Breast epithelium (tissue), 4 donors: ENCODE measurements at regions not wholly inside any gene's neighbourhood (a gene's known extent, or its start where the extent isn't known, plus 50 kb on each side); places are given as distances from the start of the nearest gene placed in this dataset.
"Not testable (repeated sequence)": the region's sequence is repeated elsewhere in the genome, so short reads cannot be mapped to it uniquely, and the experiment has no call there.

Experiments
- DNase-seq, 2 donors: peaks; one replicate each; pipeline ENCODE4 v3.0.0-alpha.2; 2019; ENCODE audit warnings: low spot score in 2 of 2
- H3K27ac ChIP-seq, 2 donors: fragments of 200-600 bp; sonication (generic) in 1 of 2; one replicate each; pipeline ENCODE4 v1.5.1; 2016 to 2019; ENCODE audit warnings: mild to moderate bottlenecking in 1 of 2
- H3K27me3 ChIP-seq, 2 donors: fragments of 200-600 bp; sonication (generic) in 1 of 2; one replicate each; pipeline versions ENCODE4 v1.5.1 to v1.6.0; 2017 to 2019; ENCODE audit warnings: control low read depth in 1 of 2, mild to moderate bottlenecking in 1 of 2
- H3K36me3 ChIP-seq: fragments of 200-600 bp; one replicate; pipeline ENCODE4 v1.5.1; 2019
- H3K4me1 ChIP-seq, 2 donors: fragments of 200-600 bp; sonication (generic); one replicate each; pipeline ENCODE4 v1.5.1; 2016 to 2019; ENCODE audit warnings: control low read depth in 1 of 2
- H3K4me3 ChIP-seq, 3 donors: fragments of 200-600 bp; sonication (generic); 1 replicate in 2 of 3; 2 replicates in 1 of 3; pipeline ENCODE4 v1.5.1; 2016 to 2019; ENCODE audit warnings: mild to moderate bottlenecking in 3 of 3, moderate library complexity in 2 of 3
- H3K9me3 ChIP-seq, 2 donors: fragments of 200-600 bp; sonication (generic) in 1 of 2; one replicate each; pipeline ENCODE4 v1.5.1; 2016 to 2019; ENCODE audit warnings: control low read depth in 1 of 2
- CTCF ChIP-seq, 3 donors: fragments of 450-650 bp; IDR thresholded peaks; one replicate each; pipeline ENCODE4 v1.5.1; 2016 to 2017; ENCODE audit warnings: antibody characterized with exemption in 3 of 3, mild to moderate bottlenecking in 3 of 3, moderate library complexity in 3 of 3
- POLR2A ChIP-seq: fragments of 450-650 bp; IDR thresholded peaks from one replicate; pipeline ENCODE4 v1.6.1; 2016; ENCODE audit warnings: antibody characterized with exemption, mild to moderate bottlenecking, moderate library complexity
- POLR2AphosphoS5 ChIP-seq, 3 donors: sonication (generic); formaldehyde crosslinking; IDR thresholded peaks; one replicate each; pipeline ENCODE4 v1.6.1; 2017; ENCODE audit warnings: antibody characterized with exemption in 3 of 3
- intact Hi-C: fragments of 100-400 bp; cut with DNase I; formaldehyde crosslinking; loops from one replicate; pipeline ENCODE4 v1.15.1; 2023; ENCODE audit warnings: low total_unique reads

- H3K27me3 ChIP-seq: peaks cover 0 to 25% of the 10 kb centered on the region in 2 donors
- intact Hi-C loops: no loop called here
- TF ChIP-seq POLR2AphosphoS5 (IDR thresholded peaks at IDR 0.05) (no peak), POLR2A (no peak), CTCF (IDR thresholded peaks at IDR 0.05) (no peak)
- no peak overlapping the region for H3K27ac ChIP-seq
- DNase-seq: no peak
- no peak overlapping the region for H3K4me3 ChIP-seq
- H3K9me3 ChIP-seq: peaks cover 4 to 13% of the 10 kb centered on the region in 2 donors
- no peaks in the 10 kb centered on the region for H3K4me1 ChIP-seq
- no peaks in the 10 kb centered on the region for H3K36me3 ChIP-seq
These were observed 124.6 kb downstream of the RRAGB start for GRCh38 chrX:55841962-55842752.

- H3K4me1 ChIP-seq, DNase-seq, H3K27me3 ChIP-seq, H3K27ac ChIP-seq, H3K4me3 ChIP-seq, H3K36me3 ChIP-seq, H3K9me3 ChIP-seq: not testable (repeated sequence)
- intact Hi-C loops: loop anchor here (10.0 kb wide), 1 partner anchor 1242 kb away; no protein-coding TSS in a partner anchor
These were observed 149.2 kb downstream of the RRAGB start for GRCh38 chrX:55866779-55867178.

GRCh38 chrX:55867181-55867651 is 149.7 kb downstream of the RRAGB start:
- H3K4me1 ChIP-seq: no peaks in the 10 kb centered on the region
- no peak overlapping the region for H3K27ac ChIP-seq
- intact Hi-C loops: loop anchor here (10.0 kb wide), 1 partner anchor 1242 kb away; no protein-coding TSS in a partner anchor
- no peaks in the 10 kb centered on the region for H3K36me3 ChIP-seq
- H3K4me3 ChIP-seq: no peak overlapping the region
- no peak for DNase-seq
- TF ChIP-seq CTCF (IDR thresholded peaks at IDR 0.05) (no peak), POLR2AphosphoS5 (IDR thresholded peaks at IDR 0.05) (no peak), POLR2A (no peak)
- H3K27me3 ChIP-seq: peaks cover 0 to 5% of the 10 kb centered on the region in 2 donors
- H3K9me3 ChIP-seq: no peaks in the 10 kb centered on the region

GRCh38 chrX:55867708-55868107 is 150.2 kb downstream of the RRAGB start:
- Histone ChIP-seq H3K4me1 (no peaks in the 10 kb centered on the region), H3K9me3 (no peaks in the 10 kb centered on the region), H3K4me3 (no peak overlapping the region), H3K27me3 (peaks cover 0 to 5% of the 10 kb centered on the region in 2 donors), H3K36me3 (no peaks in the 10 kb centered on the region), H3K27ac (no peak overlapping the region)
- TF ChIP-seq POLR2A: no peak
- TF ChIP-seq CTCF (IDR thresholded peaks at IDR 0.05): no peak
- intact Hi-C loops: loop anchor here (10.0 kb wide), 1 partner anchor 1243 kb away; no protein-coding TSS in a partner anchor
- no peak for DNase-seq

- H3K27me3 ChIP-seq: peaks cover 0 to 15% of the 10 kb centered on the region in 2 donors
- intact Hi-C loops: no loop called here
- no peaks in the 10 kb centered on the region for H3K36me3 ChIP-seq
- no peaks in the 10 kb centered on the region for H3K4me1 ChIP-seq
- no peak overlapping the region for H3K27ac ChIP-seq
- no peak for DNase-seq
- peaks cover 12 to 18% of the 10 kb centered on the region in 2 donors for H3K9me3 ChIP-seq
- H3K4me3 ChIP-seq: no peak overlapping the region
- TF ChIP-seq POLR2A (no peak), POLR2AphosphoS5 (IDR thresholded peaks at IDR 0.05) (no peak), CTCF (IDR thresholded peaks at IDR 0.05) (no peak)
These were observed 157.3 kb downstream of the RRAGB start for GRCh38 chrX:55874807-55875206.

- peaks cover 8 to 32% of the 10 kb centered on the region in 2 donors for H3K9me3 ChIP-seq
- H3K27ac ChIP-seq, intact Hi-C loops, H3K27me3 ChIP-seq, H3K4me3 ChIP-seq, DNase-seq, H3K36me3 ChIP-seq, H3K4me1 ChIP-seq: not testable (repeated sequence)
These were observed 166.0 kb downstream of the RRAGB start for GRCh38 chrX:55883541-55883940.
